HCT116 (cell line): ENCODE measurements at regions not wholly inside any gene's neighbourhood (a gene's known extent, or its start where the extent isn't known, plus 50 kb on each side); places are given as distances from the start of the nearest gene placed in this dataset.

ENCODE experiments used
- ATAC-seq: fragments of 200-7000 bp; cut with Tn5 transposase; 2 replicates; pipeline ENCODE4 v1.9.1; 2020; ENCODE audit warnings: mild to moderate bottlenecking, moderate library complexity
- BruUV-seq: library from RNA; stranded (reverse); fragments of 400-500 nt; replicated peaks from 2 replicates; lab custom pipeline; 2021; lab: Mats Ljungman, UMichigan
- CTCF ChIA-PET: fragments of 300-600 bp; sonication (Branson Sonifier 250); formaldehyde crosslinking; loops from one replicate; lab custom pipeline; 2021; ENCODE audit warnings: antibody characterized with exemption; lab: Charles Lee
- POLR2A ChIA-PET: fragments of 300-600, 350-600 bp; sonication (Branson Sonifier 250); formaldehyde crosslinking; loops from one replicate; lab custom pipeline; 2021; ENCODE audit warnings: antibody characterized with exemption; lab: Charles Lee
- RAD21 ChIA-PET, 2 experiments: fragments of 300-600 bp; sonication (Branson Sonifier 250); formaldehyde crosslinking; loops; one replicate each; lab custom pipeline; 2023; ENCODE audit warnings: low total read pairs in 2 of 2; ENCODE audit not compliant: uncharacterized antibody in 2 of 2, unreplicated experiment in 2 of 2, low non-redundant PET in 1 of 2; lab: Charles Lee
- DNase-seq: peaks from one replicate; pipeline ENCODE4 v3.0.0-alpha.2; 2010; ENCODE audit warnings: low read depth, low spot score
- H2AFZ ChIP-seq: fragments of 200-600 bp; shearing (Covaris generic), sonication (generic); 2 replicates; pipeline ENCODE4 v1.6.1; 2017; ENCODE audit warnings: low read depth, mixed run types, mixed read lengths, antibody characterized with exemption, low read length; ENCODE audit not compliant: poor library complexity, severe bottlenecking
- H3K27ac ChIP-seq: 2 replicates; pipeline ENCODE4 v1.5.1; 2012; ENCODE audit warnings: low read depth, low read length
- H3K27me3 ChIP-seq: fragments of 200-600 bp; sonication (generic); 2 replicates; pipeline ENCODE4 v1.6.1; 2016; ENCODE audit warnings: mixed run types, low read length, mixed read lengths; ENCODE audit not compliant: insufficient read depth
- H3K36me3 ChIP-seq, 2 experiments: fragments of 200-500 bp in 1 of 2; fragments of 200-600 bp in 1 of 2; sonication (Bioruptor generic) in 1 of 2; sonication (generic) in 1 of 2; 2 replicates each; pipeline versions ENCODE4 v1.5.1 to v1.6.1; 2014 to 2016; ENCODE audit warnings: low read length in 2 of 2, inconsistent platforms in 1 of 2, mixed read lengths in 1 of 2, mixed run types in 1 of 2; ENCODE audit not compliant: insufficient read depth in 2 of 2, control insufficient read depth in 1 of 2
- H3K4me1 ChIP-seq, 2 experiments: fragments of 200-600 bp in 1 of 2; sonication (generic) in 1 of 2; 2 replicates each; pipeline versions ENCODE4 v1.5.1 to v1.6.1; 2012 to 2017; ENCODE audit warnings: low read length in 2 of 2, inconsistent platforms in 1 of 2, mild to moderate bottlenecking in 1 of 2, mixed read lengths in 1 of 2, mixed run types in 1 of 2, moderate library complexity in 1 of 2; ENCODE audit not compliant: insufficient read depth in 2 of 2, control insufficient read depth in 1 of 2
- H3K4me2 ChIP-seq: fragments of 200-600 bp; sonication (generic); 2 replicates; pipeline ENCODE4 v1.6.1; 2017; ENCODE audit warnings: mixed run types, low read length, mixed read lengths
- H3K4me3 ChIP-seq, 2 experiments: fragments of 200-600 bp in 1 of 2; sonication (generic) in 1 of 2; replicated peaks in 1 of 2; 2 replicates each; pipeline ENCODE4 v1.5.1; 2011 to 2016; ENCODE audit warnings: low read length in 2 of 2, control low read depth in 1 of 2, low read depth in 1 of 2, mild to moderate bottlenecking in 1 of 2, mixed read lengths in 1 of 2, mixed run types in 1 of 2
- H3K79me2 ChIP-seq: fragments of 200-600 bp; sonication (generic); 2 replicates; pipeline ENCODE4 v1.6.1; 2017; ENCODE audit warnings: mild to moderate bottlenecking, mixed run types, low read length, moderate library complexity, mixed read lengths; ENCODE audit not compliant: insufficient read depth
- H3K9ac ChIP-seq: fragments of 200-600 bp; sonication (generic); 2 replicates; pipeline ENCODE4 v1.6.1; 2016; ENCODE audit warnings: low read length, mixed read lengths
- H3K9me2 ChIP-seq: fragments of 200-600 bp; sonication (generic), shearing (Covaris generic); 2 replicates; pipeline ENCODE4 v1.6.1; 2017; ENCODE audit warnings: mixed run types, mild to moderate bottlenecking, moderate library complexity; ENCODE audit not compliant: insufficient read depth
- H3K9me3 ChIP-seq, 2 experiments: fragments of 200-500 bp in 1 of 2; fragments of 200-600 bp in 1 of 2; sonication (Bioruptor generic) in 1 of 2; sonication (generic) in 1 of 2; 2 replicates each; pipeline ENCODE4 v1.6.1; 2014 to 2017; ENCODE audit warnings: low read length in 2 of 2, mixed read lengths in 2 of 2, inconsistent platforms in 1 of 2, low read depth in 1 of 2, mild to moderate bottlenecking in 1 of 2, mixed run types in 1 of 2, moderate library complexity in 1 of 2; ENCODE audit not compliant: control insufficient read depth in 1 of 2, insufficient read depth in 1 of 2
- H4K20me1 ChIP-seq: fragments of 200-600 bp; sonication (generic), shearing (Covaris generic); 2 replicates; pipeline ENCODE4 v1.6.1; 2017; ENCODE audit warnings: mixed run types, mild to moderate bottlenecking, moderate library complexity; ENCODE audit not compliant: insufficient read depth
- ATF3 ChIP-seq: IDR thresholded peaks from 2 replicates; pipeline ENCODE4 v1.6.1; 2012
- CBX3 ChIP-seq: IDR thresholded peaks from 2 replicates; pipeline ENCODE4 v1.6.1; 2012; ENCODE audit warnings: low read depth
- CEBPB ChIP-seq: IDR thresholded peaks from 2 replicates; pipeline ENCODE4 v1.6.1; 2012; ENCODE audit warnings: low read depth
- EGR1 ChIP-seq: IDR thresholded peaks from 2 replicates; pipeline ENCODE4 v1.6.1; 2012; ENCODE audit warnings: low read depth
- ELF1 ChIP-seq: IDR thresholded peaks from 2 replicates; pipeline ENCODE4 v1.6.1; 2012; ENCODE audit warnings: low read depth, borderline replicate concordance
- EZH2 ChIP-seq: fragments of 200-600 bp; sonication (generic); IDR thresholded peaks from 2 replicates; pipeline ENCODE4 v1.6.1; 2017; ENCODE audit warnings: antibody characterized with exemption, mixed run types
- FOSL1 ChIP-seq: IDR thresholded peaks from 2 replicates; pipeline ENCODE4 v1.6.1; 2012; ENCODE audit warnings: low read depth
- JUND ChIP-seq: IDR thresholded peaks from 2 replicates; pipeline ENCODE4 v1.6.1; 2012
- MAX ChIP-seq: IDR thresholded peaks from 2 replicates; pipeline ENCODE4 v1.6.1; 2012
- POLR2A ChIP-seq: IDR thresholded peaks from 2 replicates; pipeline ENCODE4 v1.7.0; 2011; ENCODE audit warnings: borderline replicate concordance; ENCODE audit not compliant: insufficient read depth, insufficient read length; ENCODE audit errors: extremely low read depth
- POLR2AphosphoS5 ChIP-seq: IDR thresholded peaks from 2 replicates; pipeline ENCODE4 v1.6.1; 2011; ENCODE audit warnings: mild to moderate bottlenecking, low read depth, low read length, moderate library complexity
- RAD21 ChIP-seq: IDR thresholded peaks from 2 replicates; pipeline ENCODE4 v1.6.1; 2012; ENCODE audit warnings: low read depth, mild to moderate bottlenecking
- REST ChIP-seq: IDR thresholded peaks from 2 replicates; pipeline ENCODE4 v1.6.1; 2012; ENCODE audit warnings: low read depth
- SP1 ChIP-seq: IDR thresholded peaks from 2 replicates; pipeline ENCODE4 v1.6.1; 2012; ENCODE audit warnings: low read depth
- SRF ChIP-seq: IDR thresholded peaks from 2 replicates; pipeline ENCODE4 v1.6.1; 2012; ENCODE audit warnings: low read depth
- TCF7L2 ChIP-seq: IDR thresholded peaks from 2 replicates; pipeline ENCODE4 v1.7.0; 2011; ENCODE audit warnings: borderline replicate concordance, inconsistent platforms; ENCODE audit not compliant: insufficient read depth, insufficient read length; ENCODE audit errors: extremely low read depth
- YY1 ChIP-seq: IDR thresholded peaks from 2 replicates; pipeline ENCODE4 v1.6.1; 2011; ENCODE audit warnings: low read length, low read depth, moderate library complexity, mild to moderate bottlenecking; ENCODE audit not compliant: insufficient replicate concordance; ENCODE audit errors: extremely low read depth
- ZBTB33 ChIP-seq: IDR thresholded peaks from 2 replicates; pipeline ENCODE4 v1.6.1; 2011; ENCODE audit warnings: mild to moderate bottlenecking, low read length, moderate library complexity; ENCODE audit not compliant: insufficient replicate concordance; ENCODE audit errors: extremely low read depth
- ZFX ChIP-seq: fragments of 450-650 bp; IDR thresholded peaks from 2 replicates; pipeline ENCODE4 v1.6.1; 2017
- ZNF274 ChIP-seq: fragments of 200-500 bp; sonication (Bioruptor generic); IDR thresholded peaks from 2 replicates; pipeline ENCODE4 v1.6.1; 2014; ENCODE audit warnings: mild to moderate bottlenecking, low read depth, low read length, inconsistent platforms
- intact Hi-C: fragments of 100-400 bp; cut with micrococcal nuclease; formaldehyde crosslinking; loops from 2 replicates; pipeline ENCODE4 v1.10.0; 2022

- no peaks in the 10 kb centered on the region for H4K20me1 ChIP-seq
- no peak overlapping the region for H3K4me3 ChIP-seq
- H3K27me3 ChIP-seq = no peaks in the 10 kb centered on the region
- H3K9ac ChIP-seq = no peak overlapping the region
- H3K9me3 ChIP-seq = no peaks in the 10 kb centered on the region
- no TSS peak for BruUV-seq
- ChIA-PET CTCF (no interaction called here), POLR2A (no interaction called here), RAD21 (no interaction called here)
- H3K4me1 ChIP-seq = no peaks in the 10 kb centered on the region
- H3K79me2 ChIP-seq = no peaks in the 10 kb centered on the region
- ATAC-seq (no peak), DNase-seq (no peak)
- H3K4me2 ChIP-seq = no peak overlapping the region
- H2AFZ ChIP-seq = no peak overlapping the region
- H3K36me3 ChIP-seq = no peaks in the 10 kb centered on the region
- intact Hi-C loops = no loop called here
- H3K27ac ChIP-seq = no peak overlapping the region
- no peak for TF ChIP-seq CBX3
- TF ChIP-seq ZFX = no peak
- TF ChIP-seq RAD21 = no peak
- no peak for TF ChIP-seq SRF
- TF ChIP-seq POLR2AphosphoS5 = no peak
- no peak for TF ChIP-seq MAX
- TF ChIP-seq ZBTB33 = no peak
- no peak for TF ChIP-seq ELF1
- TF ChIP-seq REST = no peak
- TF ChIP-seq POLR2A = no peak
- TF ChIP-seq ATF3 = no peak
- TF ChIP-seq YY1 = no peak
- no peak for TF ChIP-seq CEBPB
- TF ChIP-seq JUND = no peak
- no peak for TF ChIP-seq SP1
- no peak for TF ChIP-seq ZNF274
- no peak for TF ChIP-seq EZH2
- TF ChIP-seq FOSL1 = no peak
- TF ChIP-seq TCF7L2 = no peak
- no peak for TF ChIP-seq EGR1
- no peaks in the 10 kb centered on the region for H3K9me2 ChIP-seq
Observed at GRCh38 chr16:16982614-16983013, 488.1 kb downstream of the XYLT1 start.
